ENCODE measurements at regions not wholly inside any gene's neighbourhood (a gene's known extent, or its start where the extent isn't known, plus 50 kb on each side); places are given as distances from the start of the nearest gene placed in this dataset.

GRCh38 chr5:88967633-88968585 is 84.9 kb upstream of the MEF2C start:
- intact Hi-C loops (cut with DNase I) = no loop called here
- no peak for ATAC-seq (ENCODE audit: poor library complexity)
- DNase-seq = no peak

GRCh38 chr5:88964831-88965230 is 81.8 kb upstream of the MEF2C start:
- no peak for ATAC-seq (ENCODE audit: poor library complexity)
- no peak for DNase-seq
- intact Hi-C loops (cut with DNase I) = no loop called here

DNA sequence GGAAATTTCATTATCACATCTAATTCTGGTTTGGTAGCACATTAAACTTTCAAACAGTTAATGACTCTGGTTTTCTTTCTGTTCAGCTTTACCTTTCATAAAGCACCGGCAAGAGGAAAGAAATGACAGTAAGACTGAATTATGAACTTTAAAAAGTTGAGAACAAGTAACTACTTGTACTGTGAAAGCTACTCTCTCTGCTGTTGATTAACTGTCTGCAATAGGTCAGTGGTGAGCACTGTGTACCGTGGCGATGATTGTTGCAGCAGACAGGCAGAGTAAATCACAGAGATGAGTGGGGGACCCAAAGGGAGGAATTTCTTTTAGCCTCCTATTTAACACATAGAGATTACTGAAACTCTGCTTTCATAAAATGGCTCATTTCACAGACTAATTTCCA is 74.0 kb upstream of the MEF2C start:
- intact Hi-C loops (cut with DNase I) = no loop called here
- ATAC-seq (ENCODE audit: poor library complexity) = no peak
- no peak for DNase-seq

DNA sequence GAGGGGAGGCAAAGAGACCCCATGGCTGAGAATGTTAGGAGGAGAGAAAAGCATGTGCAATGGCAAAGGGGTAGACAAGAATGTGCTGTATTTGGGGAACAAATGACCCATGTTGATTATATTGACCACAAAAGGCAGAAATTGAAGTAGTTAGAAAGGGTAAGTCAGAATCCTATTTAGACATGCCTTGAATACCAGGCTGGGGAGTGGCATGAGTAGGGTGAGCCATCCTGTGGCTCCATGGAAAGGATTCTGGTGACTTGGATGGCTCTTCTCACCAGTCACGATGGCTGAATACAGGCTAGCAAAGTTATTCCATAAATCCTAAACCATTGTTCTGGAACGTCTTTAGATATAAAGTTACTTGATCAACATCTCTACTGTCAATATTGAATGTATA is 73.4 kb upstream of the MEF2C start:
- intact Hi-C loops (cut with DNase I) = no loop called here
- no peak for DNase-seq
- no peak for ATAC-seq (ENCODE audit: poor library complexity)

GRCh38 chr5:88955403-88955802 is 72.4 kb upstream of the MEF2C start:
- intact Hi-C loops (cut with DNase I) = no loop called here
- no peak for DNase-seq
- no peak for ATAC-seq (ENCODE audit: poor library complexity)

GRCh38 chr5:88954511-88954910 is 71.5 kb upstream of the MEF2C start:
- ATAC-seq (ENCODE audit: poor library complexity) = no peak
- intact Hi-C loops (cut with DNase I) = no loop called here

DNA sequence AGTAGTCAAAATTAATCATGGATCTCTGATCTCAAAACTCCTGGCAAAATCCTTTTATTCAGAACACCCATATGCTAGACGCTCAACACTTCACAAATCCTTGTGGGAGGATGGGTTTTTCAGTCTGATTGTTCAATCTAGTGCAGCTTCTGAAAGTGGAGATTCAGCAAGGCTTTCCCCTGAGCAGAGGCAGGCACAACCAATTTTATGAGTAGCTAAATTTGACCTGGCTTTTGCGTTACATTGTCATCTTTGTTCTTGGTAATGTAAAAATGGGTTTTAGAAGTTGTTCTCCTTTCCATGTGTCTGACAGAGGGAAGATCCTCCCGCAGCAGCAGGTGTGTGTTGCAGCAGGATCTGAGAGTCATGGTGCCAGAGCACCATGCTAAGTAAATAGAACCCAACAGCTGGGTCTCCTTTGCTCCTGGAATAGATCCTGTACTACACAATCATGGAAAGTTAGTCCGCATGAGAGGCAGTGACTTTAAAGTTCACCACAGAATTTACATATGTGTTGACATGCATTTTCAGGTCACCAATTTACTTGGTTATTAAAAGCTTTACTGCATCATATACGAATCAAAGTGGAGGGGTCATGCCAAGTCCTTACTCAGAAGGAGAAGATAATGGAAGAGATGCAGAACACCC is 70.1 kb upstream of the MEF2C start:
- no peak for DNase-seq
- intact Hi-C loops (cut with DNase I) = no loop called here
- ATAC-seq (ENCODE audit: poor library complexity) = no peak

More at GRCh38 chr5:88954511-88954910, 71.5 kb upstream of the MEF2C start:
- DNase-seq = no peak

- peak; percentile 61 for ATAC-seq (ENCODE audit: poor library complexity)
- DNase-seq = no peak
- intact Hi-C loops (cut with DNase I) = no loop called here
These were observed 69.4 kb upstream of the MEF2C start for GRCh38 chr5:88952344-88952743.

DNA sequence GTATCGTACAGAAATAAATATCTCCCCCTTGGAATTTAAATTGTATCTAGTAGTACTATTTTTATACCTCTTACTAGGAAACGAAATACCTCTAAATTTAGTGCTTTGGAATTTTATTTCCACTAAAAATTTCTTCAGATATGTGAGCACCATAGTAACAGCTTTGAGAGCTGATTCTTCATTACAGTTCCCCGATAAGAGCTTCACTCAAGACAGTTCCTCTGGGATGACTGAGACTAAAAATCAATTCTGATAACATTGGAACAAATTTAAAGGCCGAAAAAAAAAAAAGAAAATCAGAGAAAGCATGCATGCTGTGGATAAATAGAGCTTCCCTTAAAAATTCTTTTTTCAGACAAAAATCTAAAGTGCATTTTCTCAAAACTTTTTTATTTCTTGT is 68.5 kb upstream of the MEF2C start:
- ATAC-seq (ENCODE audit: poor library complexity) (no peak), DNase-seq (no peak)
- intact Hi-C loops (cut with DNase I) = no loop called here

DNA sequence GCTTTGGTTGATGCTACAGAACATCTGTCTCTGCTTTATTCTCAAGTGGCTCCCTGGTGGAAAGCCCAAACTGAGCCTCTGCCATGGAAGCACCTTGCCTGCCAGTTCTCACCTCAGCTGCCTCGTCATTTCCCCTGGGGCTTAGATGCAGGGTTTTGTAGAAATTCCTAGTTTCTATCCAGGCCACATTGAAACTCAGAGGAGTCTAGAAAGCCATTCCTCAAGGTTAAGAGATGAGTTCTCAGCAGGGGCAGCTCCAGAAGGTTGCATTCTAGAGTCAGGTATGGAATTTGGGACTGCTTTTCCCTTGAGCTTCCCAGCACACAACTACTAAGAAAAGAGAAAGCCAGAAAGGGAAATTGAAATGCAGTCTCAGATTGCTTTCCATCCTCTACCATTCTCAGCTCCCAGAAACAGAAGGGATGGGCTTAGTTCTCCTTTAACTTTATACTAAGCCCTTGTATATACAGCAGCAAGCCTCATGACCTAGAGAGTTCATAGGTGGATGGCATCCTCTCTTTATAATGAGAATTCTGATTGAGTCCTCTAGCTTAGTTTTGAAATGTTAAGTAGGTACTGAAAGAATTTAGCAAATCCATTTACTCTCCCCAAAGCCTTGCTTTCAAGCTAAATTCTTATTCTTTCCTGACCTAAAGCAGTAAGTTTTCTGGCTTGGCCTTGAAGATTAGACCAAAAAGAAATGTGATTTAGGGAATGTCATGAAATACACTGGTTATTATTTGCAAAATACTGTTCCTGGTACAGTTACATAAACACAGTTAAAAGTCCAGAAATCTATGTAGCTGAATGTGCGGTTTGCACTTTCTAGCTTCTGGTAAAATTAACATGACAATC is 66.0 kb upstream of the MEF2C start:
- DNase-seq (no peak), ATAC-seq (ENCODE audit: poor library complexity) (no peak)
- intact Hi-C loops (cut with DNase I) = no loop called here

- intact Hi-C loops (cut with DNase I) = no loop called here
- ATAC-seq (ENCODE audit: poor library complexity) = no peak
- DNase-seq = no peak
These were observed 62.0 kb upstream of the MEF2C start for GRCh38 chr5:88944751-88945531.

DNA sequence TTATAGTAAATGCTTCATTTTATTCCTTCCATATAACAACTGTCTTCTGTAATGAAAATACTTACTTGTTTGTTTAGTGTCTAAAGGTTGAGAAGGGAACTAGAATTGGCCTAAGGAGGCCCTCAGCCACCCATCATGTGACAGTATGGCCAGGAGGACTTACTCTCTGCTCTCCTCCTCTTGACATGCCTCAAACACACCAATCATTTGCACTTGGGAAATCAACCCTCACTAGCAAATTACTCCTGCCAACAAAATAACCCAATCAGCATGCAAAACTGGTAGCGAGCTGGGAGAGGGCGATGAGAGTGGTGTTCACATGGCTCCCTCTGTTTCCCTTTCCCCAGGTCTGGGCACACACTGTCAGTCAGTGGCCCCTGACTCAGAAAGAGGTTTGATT is 58.6 kb upstream of the MEF2C start:
- no peak for ATAC-seq (ENCODE audit: poor library complexity)
- no peak for DNase-seq
- intact Hi-C loops (cut with DNase I) = no loop called here

GRCh38 chr5:88940713-88941112 is 57.7 kb upstream of the MEF2C start:
- intact Hi-C loops (cut with DNase I) = no loop called here
- no peak for ATAC-seq (ENCODE audit: poor library complexity)
- DNase-seq = no peak

- DNase-seq (no peak), ATAC-seq (ENCODE audit: poor library complexity) (no peak)
- intact Hi-C loops (cut with DNase I) = no loop called here
These were observed 56.3 kb upstream of the MEF2C start for GRCh38 chr5:88939300-88939699.

DNA sequence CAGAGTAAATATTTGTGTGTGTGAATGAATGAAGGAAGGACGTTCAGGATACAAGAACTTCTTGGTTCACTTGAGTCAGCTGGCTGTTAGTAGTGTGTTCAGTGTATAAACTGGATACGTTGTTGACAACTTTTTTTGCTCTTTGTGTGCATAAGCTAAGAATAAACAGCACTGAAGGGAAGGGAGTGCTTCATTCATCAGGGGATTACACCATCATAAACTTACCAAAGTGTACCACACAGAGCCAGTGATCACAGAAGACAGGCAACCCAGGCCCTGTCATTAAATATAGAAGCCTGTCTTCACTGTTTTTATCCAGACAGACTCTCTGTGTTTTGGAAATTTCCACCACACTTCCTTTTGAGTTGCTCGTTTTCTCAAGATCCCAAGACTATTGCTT is 55.5 kb upstream of the MEF2C start:
- DNase-seq (no peak), ATAC-seq (ENCODE audit: poor library complexity) (no peak)
- intact Hi-C loops (cut with DNase I) = no loop called here

DNA sequence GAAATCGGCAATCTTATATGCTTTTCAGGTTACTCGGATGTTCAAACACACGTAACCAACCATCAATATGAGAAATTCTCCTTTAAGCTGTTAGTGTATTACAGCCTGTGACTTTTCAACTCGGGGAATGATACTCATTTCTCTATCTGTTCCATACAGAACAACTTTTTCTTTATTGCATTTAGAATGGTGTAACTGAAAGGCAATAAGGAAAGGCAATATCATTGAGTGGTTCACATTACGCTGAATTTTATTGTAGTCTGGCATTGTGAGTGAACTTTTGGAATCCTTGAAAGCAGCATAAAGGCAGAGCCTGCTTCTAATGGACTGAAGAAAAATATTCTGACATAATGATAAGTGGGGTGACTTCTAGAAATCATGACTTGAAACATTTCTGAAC is 54.4 kb upstream of the MEF2C start:
- intact Hi-C loops (cut with DNase I) = no loop called here
- DNase-seq (no peak), ATAC-seq (ENCODE audit: poor library complexity) (no peak)

DNA sequence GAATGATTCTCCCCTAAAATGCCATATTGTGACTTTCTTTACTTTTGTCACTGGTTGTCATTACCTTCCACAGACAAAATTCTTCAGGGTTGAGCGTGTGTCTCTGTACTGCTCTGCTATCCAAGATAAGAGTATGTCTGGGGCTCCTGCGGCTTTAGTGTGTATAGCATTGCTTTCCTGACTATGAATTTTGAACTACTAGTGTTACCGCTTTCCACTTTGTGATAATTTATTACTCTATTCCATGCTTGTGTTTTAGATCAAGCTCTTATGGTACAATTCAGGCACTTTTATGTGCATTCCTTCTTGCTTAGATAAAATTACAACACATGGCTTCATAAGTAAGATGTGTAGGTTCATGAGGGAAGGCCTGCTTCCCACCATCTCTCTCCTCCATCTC is 51.5 kb upstream of the MEF2C start:
- DNase-seq (no peak), ATAC-seq (ENCODE audit: poor library complexity) (no peak)
- intact Hi-C loops (cut with DNase I) = no loop called here
